DMS53 treated with DMSO at 0.1 percent for 48 hours (cell line): ENCODE measurements at regions not wholly inside any gene's neighbourhood (a gene's known extent, or its start where the extent isn't known, plus 50 kb on each side); places are given as distances from the start of the nearest gene placed in this dataset.
"Not testable (repeated sequence)": the region's sequence is repeated elsewhere in the genome, so short reads cannot be mapped to it uniquely, and the experiment has no call there.

Experiments used
- DNase-seq: peaks from one replicate; lab custom pipeline; 2025; ENCODE audit not compliant: unreplicated experiment; lab: John Stamatoyannopoulos, UW

GRCh38 chr3:158026236-158026635 lies 80.0 kb downstream of the SHOX2 start:
- no peak for DNase-seq

GRCh38 chr3:158019897-158020296 lies 86.3 kb downstream of the SHOX2 start:
- not testable (repeated sequence) for DNase-seq

- DNase-seq: no peak
These were observed 87.8 kb downstream of the SHOX2 start for GRCh38 chr3:158018462-158018861.

GRCh38 chr3:158012901-158013300 lies 93.3 kb downstream of the SHOX2 start:
- DNase-seq: no peak

- DNase-seq: no peak
These were observed 100.7 kb downstream of the SHOX2 start for GRCh38 chr3:158005391-158006100.

- peak; percentile 66 for DNase-seq
These were observed 107.0 kb downstream of the SHOX2 start for GRCh38 chr3:157999246-157999645.

- no peak for DNase-seq
These were observed 123.9 kb downstream of the SHOX2 start for GRCh38 chr3:157982359-157982758.

- peak; percentile 72 for DNase-seq
These were observed 124.4 kb downstream of the SHOX2 start for GRCh38 chr3:157981819-157982218.

GRCh38 chr3:157979022-157979421 lies 127.2 kb downstream of the SHOX2 start:
- no peak for DNase-seq

- DNase-seq: no peak
These were observed 144.6 kb downstream of the SHOX2 start for GRCh38 chr3:157961665-157962064.

- DNase-seq: no peak
These were observed 147.8 kb downstream of the SHOX2 start for GRCh38 chr3:157958457-157958856.

GRCh38 chr3:157956850-157957249 lies 149.4 kb downstream of the SHOX2 start:
- DNase-seq: no peak

GRCh38 chr3:157956176-157956575 lies 150.0 kb downstream of the SHOX2 start:
- DNase-seq: no peak

GRCh38 chr3:157953565-157953964 lies 152.7 kb downstream of the SHOX2 start:
- DNase-seq: no peak

- no peak for DNase-seq
These were observed 157.4 kb downstream of the SHOX2 start for GRCh38 chr3:157948605-157949383.

- DNase-seq: no peak
These were observed 167.1 kb downstream of the SHOX2 start for GRCh38 chr3:157939166-157939565.

- no peak for DNase-seq
These were observed 168.0 kb downstream of the SHOX2 start for GRCh38 chr3:157938154-157938779.

- DNase-seq: no peak
These were observed 174.7 kb downstream of the SHOX2 start for GRCh38 chr3:157931517-157931916.

GRCh38 chr3:157930000-157930780 lies 176.0 kb downstream of the SHOX2 start:
- DNase-seq: no peak

GRCh38 chr3:157926822-157927221 lies 179.4 kb downstream of the SHOX2 start:
- no peak for DNase-seq

- DNase-seq: no peak
These were observed 183.6 kb downstream of the SHOX2 start for GRCh38 chr3:157922614-157923013.
